Activated naive CD8-positive, alpha-beta T cell (primary cell): ENCODE measurements at regions not wholly inside any gene's neighbourhood (a gene's known extent, or its start where the extent isn't known, plus 50 kb on each side); places are given as distances from the start of the nearest gene placed in this dataset.
"Not testable (repeated sequence)": the region's sequence is repeated elsewhere in the genome, so short reads cannot be mapped to it uniquely, and the experiment has no call there.

Experiments used
- H3K27ac Mint-ChIP-seq: one replicate; pipeline ENCODE4 v1.8.0; 2021; ENCODE audit warnings: mixed read lengths
- H3K27me3 Mint-ChIP-seq: one replicate; pipeline ENCODE4 v1.8.0; 2021; ENCODE audit warnings: mixed read lengths
- H3K36me3 Mint-ChIP-seq: one replicate; pipeline ENCODE4 v1.8.0; 2021; ENCODE audit warnings: mixed read lengths
- H3K4me1 Mint-ChIP-seq: one replicate; pipeline ENCODE4 v1.8.0; 2021; ENCODE audit warnings: low read depth, mixed read lengths
- H3K4me3 Mint-ChIP-seq: one replicate; pipeline ENCODE4 v1.8.0; 2021; ENCODE audit warnings: mild to moderate bottlenecking, mixed read lengths
- H3K9me3 Mint-ChIP-seq: one replicate; pipeline ENCODE4 v1.8.0; 2021; ENCODE audit warnings: low read depth, mixed read lengths

DNA sequence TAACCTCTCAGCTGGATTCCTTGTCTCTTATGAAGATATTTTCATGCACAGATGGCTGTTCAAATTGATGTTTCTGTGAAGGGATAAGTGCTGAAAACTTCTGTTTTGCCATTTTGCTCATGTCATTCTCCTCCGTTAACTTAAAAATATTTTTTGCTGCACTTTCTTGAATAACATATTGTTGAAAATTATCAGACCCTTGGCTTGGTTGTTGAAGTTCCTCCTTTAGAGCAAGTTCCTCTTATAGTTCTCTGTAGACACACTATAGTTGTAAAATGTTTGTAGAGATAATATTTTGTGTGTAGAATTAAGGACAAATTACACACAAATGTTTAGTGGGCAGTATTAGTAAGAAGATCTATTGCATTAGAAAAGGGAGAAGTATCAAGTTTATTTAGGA lies 300.4 kb downstream of the SV2B start:
- Mint-ChIP-seq H3K4me1 (no peaks in the 10 kb centered on the region), H3K4me3 (no peak overlapping the region), H3K36me3 (no peaks in the 10 kb centered on the region)

DNA sequence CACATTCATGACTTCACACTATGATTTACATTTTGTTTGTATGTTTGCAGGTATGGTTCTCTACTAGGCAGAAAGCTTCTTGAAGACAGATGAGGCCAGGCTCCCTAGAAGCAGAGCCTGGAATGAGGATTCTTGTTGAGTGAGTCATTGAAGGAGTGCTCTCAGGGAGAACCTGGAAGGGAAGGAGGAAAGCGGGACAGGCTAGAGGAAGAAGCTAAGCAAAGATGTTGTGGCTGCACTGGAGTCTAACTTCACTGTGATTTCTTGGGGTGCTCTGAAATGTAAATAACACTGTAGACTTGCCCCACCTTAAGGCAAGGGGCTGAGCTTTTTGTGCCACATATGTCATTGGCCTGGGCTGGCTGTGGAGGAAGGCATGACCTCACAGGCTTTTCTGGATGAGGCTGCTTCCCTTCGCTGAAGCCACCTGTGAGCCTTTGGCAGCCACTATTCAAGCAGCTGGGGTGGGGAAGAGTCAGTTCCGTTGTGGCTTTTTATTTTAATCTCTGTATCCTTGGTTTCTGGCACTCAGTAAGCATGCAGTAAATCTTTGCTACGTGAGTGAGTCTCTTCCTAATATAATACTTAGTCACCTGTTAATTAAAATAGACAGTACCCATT lies 307.3 kb downstream of the SV2B start:
- Mint-ChIP-seq H3K4me3 (no peak overlapping the region), H3K27ac (no peak overlapping the region), H3K4me1 (peaks cover 24% of the 10 kb centered on the region), H3K27me3 (no peaks in the 10 kb centered on the region), H3K36me3 (no peaks in the 10 kb centered on the region), H3K9me3 (peaks cover 8% of the 10 kb centered on the region)

More for the DNA sequence above, 300.4 kb downstream of the SV2B start:
- Mint-ChIP-seq H3K27me3 (no peaks in the 10 kb centered on the region), H3K9me3 (no peaks in the 10 kb centered on the region), H3K27ac (no peak overlapping the region)

DNA sequence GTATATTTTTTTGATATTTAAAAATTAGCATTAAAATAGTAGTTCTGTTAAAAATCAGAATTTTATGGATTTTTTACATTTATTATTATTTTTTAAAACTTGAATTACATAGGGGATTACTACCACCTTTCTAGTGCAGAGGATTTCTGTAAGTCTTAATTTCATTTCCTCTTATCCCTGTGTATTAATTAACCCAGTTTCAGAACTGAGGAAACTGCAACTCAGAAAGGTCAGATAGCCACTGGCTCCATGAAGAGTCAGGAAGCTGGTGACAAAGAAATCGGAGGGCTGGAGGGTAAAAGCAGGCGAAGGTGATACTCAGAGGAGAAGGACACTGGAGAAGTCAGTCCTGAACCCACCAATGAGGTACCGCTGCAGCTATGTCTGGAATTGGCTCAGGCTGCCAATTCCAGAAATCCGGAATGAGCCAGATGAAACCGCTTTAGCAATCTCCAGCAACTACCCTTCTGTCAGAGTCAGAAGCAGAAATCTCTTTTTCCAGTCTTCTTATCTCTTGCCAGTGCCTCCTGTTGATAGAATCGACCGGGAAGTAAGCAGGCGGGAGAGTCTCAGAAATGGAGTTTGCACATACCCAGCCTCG lies 308.5 kb downstream of the SV2B start:
- Mint-ChIP-seq H3K4me3 (no peak overlapping the region), H3K36me3 (no peaks in the 10 kb centered on the region), H3K27ac (no peak overlapping the region), H3K4me1 (peaks cover 25% of the 10 kb centered on the region), H3K27me3 (no peaks in the 10 kb centered on the region), H3K9me3 (peaks cover 8% of the 10 kb centered on the region)

DNA sequence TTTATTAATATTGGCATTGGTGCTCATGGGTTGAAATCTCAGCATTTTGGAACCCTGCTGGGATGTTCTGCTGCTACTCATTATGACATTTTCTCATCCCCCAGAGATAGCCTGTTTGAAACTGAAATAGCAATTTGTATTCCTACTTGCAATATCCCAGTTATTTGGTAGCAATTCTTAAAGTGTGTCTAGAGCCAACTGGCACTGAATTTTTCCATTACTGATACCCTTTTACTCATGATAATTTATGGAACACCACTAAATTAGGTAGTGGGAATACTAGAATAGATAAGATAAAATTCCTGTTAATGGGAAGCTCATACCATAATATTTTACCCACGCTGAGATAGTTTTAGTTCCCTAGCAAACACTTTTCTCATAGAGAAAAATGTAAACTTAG lies 309.3 kb downstream of the SV2B start:
- no peaks in the 10 kb centered on the region for H3K36me3 Mint-ChIP-seq
- H3K9me3 Mint-ChIP-seq = peaks cover 12% of the 10 kb centered on the region
- H3K27me3 Mint-ChIP-seq = no peaks in the 10 kb centered on the region
- no peak overlapping the region for H3K27ac Mint-ChIP-seq
- H3K4me3 Mint-ChIP-seq = no peak overlapping the region
- peaks cover 25% of the 10 kb centered on the region for H3K4me1 Mint-ChIP-seq

DNA sequence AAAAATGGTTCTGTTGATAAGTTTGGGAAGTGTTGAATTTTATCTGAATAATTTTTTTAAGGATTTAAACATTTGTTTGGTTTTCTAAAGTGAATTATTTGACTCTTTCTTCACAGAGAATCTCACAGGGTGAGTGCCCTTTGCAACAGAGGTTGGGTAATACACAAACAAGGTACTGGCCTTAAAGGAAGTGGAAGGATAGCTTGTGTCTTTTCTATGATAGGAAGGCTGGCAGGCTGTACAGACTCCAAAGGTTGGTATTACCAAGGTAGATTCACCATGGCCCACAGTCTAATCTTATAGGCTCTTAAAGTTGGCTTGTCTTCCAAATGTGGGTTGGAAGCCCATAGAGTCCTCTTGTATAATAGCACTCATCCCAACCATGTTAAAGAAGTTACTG lies 311.5 kb downstream of the SV2B start:
- no peaks in the 10 kb centered on the region for H3K27me3 Mint-ChIP-seq
- peaks cover 25% of the 10 kb centered on the region for H3K4me1 Mint-ChIP-seq
- no peak overlapping the region for H3K4me3 Mint-ChIP-seq
- H3K36me3 Mint-ChIP-seq = no peaks in the 10 kb centered on the region
- no peak overlapping the region for H3K27ac Mint-ChIP-seq
- peaks cover 16% of the 10 kb centered on the region for H3K9me3 Mint-ChIP-seq

DNA sequence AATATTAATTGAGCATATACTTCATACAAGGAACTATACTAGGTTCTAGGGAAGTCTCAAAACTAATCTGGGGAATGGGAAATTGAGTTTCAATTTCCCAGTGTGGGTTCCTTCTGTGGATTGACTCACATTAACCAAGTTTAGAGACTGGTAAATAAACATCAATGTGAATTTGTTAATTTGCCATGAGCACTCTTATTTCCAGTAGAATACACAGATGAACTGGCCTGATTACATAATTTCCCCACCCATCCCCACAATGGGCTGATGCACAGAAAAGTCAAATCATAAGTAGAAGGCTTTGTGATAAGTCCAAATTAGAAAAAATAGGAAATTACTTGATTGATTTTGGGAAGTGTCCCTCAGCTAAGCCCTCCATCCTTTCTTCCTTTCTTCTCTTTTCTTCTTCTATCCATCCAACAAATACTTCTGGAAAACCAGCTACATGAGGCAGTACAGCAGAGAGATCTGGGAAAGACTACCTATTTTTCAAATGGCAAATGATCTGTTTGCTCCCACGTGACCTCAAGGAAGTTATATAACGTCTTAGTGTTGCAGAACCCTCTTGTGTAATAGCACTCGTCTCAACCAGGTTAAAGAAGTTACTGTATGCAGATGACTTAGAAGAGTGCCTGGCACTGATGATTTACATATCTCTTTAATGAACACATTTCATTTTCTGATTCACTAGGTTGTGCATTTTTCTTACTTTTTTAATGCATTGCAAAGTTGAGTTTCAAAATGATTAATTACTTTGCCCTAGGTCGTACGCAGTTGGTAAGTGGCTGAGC lies 312.3 kb downstream of the SV2B start:
- H3K36me3 Mint-ChIP-seq = no peaks in the 10 kb centered on the region
- no peak overlapping the region for H3K4me3 Mint-ChIP-seq
- H3K27ac Mint-ChIP-seq = no peak overlapping the region
- H3K27me3 Mint-ChIP-seq = no peaks in the 10 kb centered on the region
- H3K4me1 Mint-ChIP-seq = peaks cover 21% of the 10 kb centered on the region
- H3K9me3 Mint-ChIP-seq = peaks cover 16% of the 10 kb centered on the region

DNA sequence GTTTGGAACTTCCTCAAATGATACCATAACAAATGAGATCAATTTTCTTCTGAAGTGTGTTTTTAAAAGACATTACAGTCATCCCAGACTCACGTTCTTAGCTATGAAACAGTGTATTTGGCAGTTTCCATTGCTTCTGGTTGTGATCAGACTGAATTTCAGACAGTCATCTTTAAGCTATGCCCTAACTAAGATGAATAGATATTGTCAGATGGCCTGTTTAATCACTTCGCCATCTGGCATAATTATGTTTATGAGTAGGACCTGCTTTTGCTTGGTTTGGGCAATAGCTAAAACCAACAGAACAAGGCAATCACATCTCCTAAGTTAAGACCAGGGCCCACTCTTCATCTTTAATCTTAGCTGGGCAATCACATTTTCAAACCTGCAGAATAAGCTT lies 313.1 kb downstream of the SV2B start:
- Mint-ChIP-seq H3K27me3 (no peaks in the 10 kb centered on the region), H3K4me1 (peaks cover 13% of the 10 kb centered on the region), H3K27ac (no peak overlapping the region)

DNA sequence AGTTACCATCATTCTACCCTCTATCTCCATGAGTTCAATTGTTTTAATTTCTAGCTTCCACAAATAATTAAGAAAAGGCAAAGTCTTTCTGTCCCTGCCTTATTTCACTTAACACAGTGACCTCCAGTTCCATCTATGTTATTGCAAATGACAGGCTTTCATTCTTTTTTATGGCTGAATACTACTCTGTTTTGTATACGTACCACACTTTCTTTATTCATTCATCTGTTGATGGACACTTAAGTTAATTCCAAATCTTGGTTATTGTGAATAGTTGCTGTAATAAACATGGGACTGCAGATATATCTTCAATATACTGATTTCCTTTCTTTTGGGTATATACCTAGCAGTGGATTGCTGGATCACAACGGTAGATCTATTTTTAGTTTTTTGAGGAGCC lies 314.1 kb downstream of the SV2B start:
- Mint-ChIP-seq H3K4me1 (peaks cover 14% of the 10 kb centered on the region), H3K36me3 (no peaks in the 10 kb centered on the region), H3K27ac (no peak overlapping the region), H3K9me3 (peaks cover 16% of the 10 kb centered on the region), H3K4me3 (no peak overlapping the region), H3K27me3 (no peaks in the 10 kb centered on the region)

More for the DNA sequence above, 313.1 kb downstream of the SV2B start:
- Mint-ChIP-seq H3K9me3 (peaks cover 16% of the 10 kb centered on the region), H3K4me3 (no peak overlapping the region), H3K36me3 (no peaks in the 10 kb centered on the region)

DNA sequence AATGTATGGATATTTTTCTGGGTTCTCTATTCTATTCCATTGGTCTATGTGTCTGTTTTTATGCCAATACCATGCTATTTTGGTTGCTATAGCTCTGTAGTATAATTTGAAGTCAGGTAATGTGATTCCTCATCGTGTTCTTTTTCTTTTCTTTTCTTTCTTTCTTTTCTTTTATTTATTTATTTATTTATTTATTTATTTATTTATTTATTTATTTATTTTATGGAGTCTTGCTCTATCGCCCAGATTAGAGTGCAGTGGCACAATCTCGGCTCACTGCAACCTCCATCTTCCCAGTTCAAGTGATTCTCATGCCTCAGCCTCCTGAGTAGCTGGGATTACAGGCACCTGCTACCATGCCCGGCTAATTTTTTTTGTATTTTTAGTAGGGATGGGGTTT lies 315.2 kb downstream of the SV2B start:
- Mint-ChIP-seq H3K9me3 (peaks cover 16% of the 10 kb centered on the region), H3K4me1 (peaks cover 13% of the 10 kb centered on the region)
- not testable (repeated sequence) for H3K27ac Mint-ChIP-seq, H3K27me3 Mint-ChIP-seq, H3K36me3 Mint-ChIP-seq, H3K4me3 Mint-ChIP-seq

DNA sequence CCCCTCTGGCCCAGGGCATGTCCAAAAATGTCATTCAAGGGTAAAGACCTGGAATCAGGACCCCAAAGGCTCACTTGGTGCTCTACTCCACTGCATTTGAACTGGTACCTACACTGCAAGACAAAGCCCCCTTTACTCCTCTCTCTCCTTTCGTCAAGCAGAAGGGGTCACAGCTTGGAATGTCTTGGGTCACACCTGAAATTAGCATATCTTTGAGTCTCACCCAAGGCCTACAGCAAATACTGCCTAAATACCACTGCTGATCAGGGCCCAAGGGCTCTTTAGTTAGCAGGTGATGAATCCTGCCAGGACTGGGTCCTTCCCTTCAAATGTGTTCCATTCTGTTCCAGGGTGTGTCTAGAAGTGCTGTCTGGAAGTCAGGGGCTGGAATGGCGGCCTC lies 320.6 kb downstream of the SV2B start:
- H3K36me3 Mint-ChIP-seq = peaks cover 6% of the 10 kb centered on the region
- peaks cover 35% of the 10 kb centered on the region for H3K4me1 Mint-ChIP-seq
- no peak overlapping the region for H3K4me3 Mint-ChIP-seq
- H3K27ac Mint-ChIP-seq = no peak overlapping the region
- no peaks in the 10 kb centered on the region for H3K27me3 Mint-ChIP-seq
- H3K9me3 Mint-ChIP-seq = no peaks in the 10 kb centered on the region

DNA sequence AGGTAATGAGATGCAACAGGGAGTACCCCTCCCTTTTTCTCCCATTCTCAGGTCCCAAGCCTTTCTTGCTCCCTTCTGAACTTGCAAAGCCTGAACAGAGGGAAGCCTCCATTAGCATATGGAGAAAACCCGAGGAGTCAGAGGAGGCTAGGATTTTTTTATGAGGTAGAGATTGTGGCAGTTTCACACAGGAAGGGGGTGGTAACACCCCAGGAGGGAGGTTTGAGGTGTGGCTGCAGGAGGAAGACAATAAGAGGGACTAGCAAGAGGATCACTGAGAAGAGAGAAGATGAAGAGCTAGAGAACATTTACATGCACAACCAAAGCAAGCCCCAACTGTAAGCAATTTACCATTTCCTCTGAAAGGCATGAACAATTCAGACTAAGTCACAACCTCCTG lies 322.7 kb downstream of the SV2B start:
- peak overlapping the region; percentile 35 for H3K4me3 Mint-ChIP-seq
- H3K27ac Mint-ChIP-seq = no peak overlapping the region
- H3K36me3 Mint-ChIP-seq = peaks cover 6% of the 10 kb centered on the region
- H3K9me3 Mint-ChIP-seq = no peaks in the 10 kb centered on the region
- no peaks in the 10 kb centered on the region for H3K27me3 Mint-ChIP-seq
- peaks cover 41% of the 10 kb centered on the region for H3K4me1 Mint-ChIP-seq

DNA sequence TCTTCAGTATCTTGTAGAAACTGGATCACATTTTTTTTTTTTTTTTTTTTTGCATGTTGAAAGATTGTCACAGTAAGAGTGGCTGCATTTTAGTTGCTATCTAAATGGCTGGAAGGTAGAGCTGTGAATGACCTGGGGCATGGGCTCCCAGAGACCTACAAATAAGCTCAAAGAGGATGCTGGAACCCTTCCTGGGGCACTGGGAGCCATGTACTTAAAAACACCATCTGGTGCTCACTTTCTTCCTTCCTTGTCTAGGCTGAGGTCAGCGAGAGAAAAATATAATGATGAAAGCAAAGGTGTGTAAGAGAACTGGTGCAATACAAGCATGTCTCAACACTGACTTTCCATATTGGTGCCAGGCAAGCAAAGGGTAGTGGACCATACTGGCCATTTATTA lies 323.9 kb downstream of the SV2B start:
- Mint-ChIP-seq H3K4me1 (peaks cover 40% of the 10 kb centered on the region), H3K36me3 (peaks cover 6% of the 10 kb centered on the region), H3K4me3 (no peak overlapping the region), H3K9me3 (no peaks in the 10 kb centered on the region), H3K27me3 (no peaks in the 10 kb centered on the region), H3K27ac (no peak overlapping the region)

DNA sequence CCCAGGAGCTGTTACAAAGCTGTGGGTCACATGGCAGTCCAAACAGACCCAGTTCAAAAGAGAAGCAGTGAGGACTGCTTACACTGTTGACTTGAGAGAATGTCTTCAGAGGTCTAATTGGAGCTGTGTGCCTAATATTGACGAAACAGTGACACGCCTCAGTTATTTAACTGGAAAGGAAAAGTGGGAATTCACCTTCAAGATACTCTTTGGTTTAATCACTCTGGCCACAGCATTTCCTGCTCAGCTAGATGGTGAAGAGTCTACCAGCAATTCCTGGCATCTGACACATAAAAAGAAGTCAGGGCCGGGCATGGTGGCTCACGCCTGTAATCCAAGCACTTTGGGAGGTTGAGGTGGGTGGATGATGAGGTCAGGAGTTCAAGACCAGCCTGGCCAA lies 326.4 kb downstream of the SV2B start:
- Mint-ChIP-seq H3K4me1 (peaks cover 42% of the 10 kb centered on the region), H3K4me3 (no peak overlapping the region), H3K27me3 (no peaks in the 10 kb centered on the region), H3K27ac (no peak overlapping the region), H3K9me3 (no peaks in the 10 kb centered on the region), H3K36me3 (peaks cover 3% of the 10 kb centered on the region)

DNA sequence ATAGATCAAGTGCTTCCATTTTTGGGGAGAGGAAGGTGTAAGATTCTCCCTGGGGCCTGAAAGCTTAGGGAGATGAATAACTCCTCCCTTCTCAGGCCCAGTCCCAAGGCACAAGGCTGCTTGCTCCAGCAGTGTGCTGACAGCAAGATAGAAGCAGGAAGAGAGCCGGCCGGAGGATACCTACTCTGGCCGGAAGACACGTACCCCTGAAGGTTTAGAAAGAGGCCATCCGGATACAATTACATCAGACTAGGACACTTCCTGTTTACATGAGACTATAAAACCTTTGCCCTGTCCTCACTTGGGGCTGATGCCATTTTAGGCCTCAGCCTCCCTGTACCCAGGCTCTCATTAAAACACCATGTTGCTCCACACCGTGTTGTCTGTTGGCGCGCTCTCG lies 329.9 kb downstream of the SV2B start:
- no peaks in the 10 kb centered on the region for H3K27me3 Mint-ChIP-seq
- H3K4me1 Mint-ChIP-seq = peaks cover 14% of the 10 kb centered on the region
- no peaks in the 10 kb centered on the region for H3K36me3 Mint-ChIP-seq
- no peak overlapping the region for H3K4me3 Mint-ChIP-seq
- H3K27ac Mint-ChIP-seq = no peak overlapping the region
- no peaks in the 10 kb centered on the region for H3K9me3 Mint-ChIP-seq

DNA sequence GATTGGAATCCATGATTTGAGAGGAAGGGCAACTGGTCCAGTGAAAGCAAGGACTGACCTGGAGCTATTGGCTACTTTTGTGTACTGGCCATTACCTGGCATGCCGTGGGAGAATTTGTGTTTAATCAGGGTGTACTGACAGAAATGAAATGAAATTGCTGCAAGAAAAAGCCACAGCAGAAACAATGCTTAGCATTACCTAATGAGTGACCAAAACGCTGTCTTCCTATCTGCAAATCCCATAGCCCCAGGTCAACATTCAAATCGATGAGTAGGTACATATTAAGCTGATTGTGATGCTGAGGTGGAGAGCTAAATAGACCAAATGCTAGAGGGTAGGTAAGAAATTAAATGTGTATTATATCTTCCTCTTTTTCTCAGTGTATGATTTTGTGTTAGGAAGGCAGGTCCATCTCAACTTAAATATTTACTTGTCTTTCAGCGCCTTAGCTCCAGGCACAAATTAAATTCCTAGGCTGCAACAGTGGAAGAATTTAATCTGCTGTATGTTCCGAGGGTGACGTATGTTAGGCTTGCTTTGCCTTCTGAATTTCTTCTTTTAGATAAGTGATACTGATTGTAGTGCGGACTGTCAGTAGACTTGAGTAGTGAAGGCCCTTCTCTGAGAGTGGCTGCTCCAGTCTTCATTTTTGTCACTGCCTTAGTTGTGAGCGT lies 331.1 kb downstream of the SV2B start:
- H3K9me3 Mint-ChIP-seq = no peaks in the 10 kb centered on the region
- H3K4me3 Mint-ChIP-seq = no peak overlapping the region
- peaks cover 1% of the 10 kb centered on the region for H3K36me3 Mint-ChIP-seq
- H3K27ac Mint-ChIP-seq = no peak overlapping the region
- H3K4me1 Mint-ChIP-seq = peaks cover 8% of the 10 kb centered on the region
- H3K27me3 Mint-ChIP-seq = no peaks in the 10 kb centered on the region
